Fibroblast of lung (primary cell): ENCODE measurements at regions not wholly inside any gene's neighbourhood (a gene's known extent, or its start where the extent isn't known, plus 50 kb on each side); places are given as distances from the start of the nearest gene placed in this dataset.

Experiments
- DNase-seq, 2 donors: peaks; one replicate each; pipeline versions ENCODE4 v3.0.0 to v3.0.0-alpha.2; 2010; ENCODE audit warnings: low read depth in 2 of 2
- H2AFZ ChIP-seq: 2 replicates; pipeline ENCODE4 v1.5.1; 2012; ENCODE audit warnings: low read length, control low read depth, inconsistent platforms
- H3K27ac ChIP-seq: 2 replicates; pipeline ENCODE4 v1.5.1; 2011; ENCODE audit warnings: low read length, control low read depth; ENCODE audit not compliant: insufficient read depth
- H3K27me3 ChIP-seq: 2 replicates; pipeline ENCODE4 v1.5.1; 2011; ENCODE audit warnings: mild to moderate bottlenecking, low read length; ENCODE audit not compliant: control insufficient read depth, insufficient read depth
- H3K36me3 ChIP-seq: 2 replicates; pipeline ENCODE4 v1.5.1; 2011; ENCODE audit warnings: low read length; ENCODE audit not compliant: control insufficient read depth, insufficient read depth
- H3K4me1 ChIP-seq: 2 replicates; pipeline ENCODE4 v1.5.1; 2011; ENCODE audit warnings: low read length; ENCODE audit not compliant: control insufficient read depth, insufficient read depth; ENCODE audit errors: extremely low read depth
- H3K4me2 ChIP-seq: 2 replicates; pipeline ENCODE4 v1.5.1; 2011; ENCODE audit warnings: low read length, control low read depth; ENCODE audit not compliant: insufficient read depth; ENCODE audit errors: extremely low read depth
- H3K4me3 ChIP-seq, 4 experiments: fragments of 200-600 bp in 1 of 4; sonication (generic) in 1 of 4; replicated peaks in 1 of 4; 2 replicates each; pipeline ENCODE4 v1.5.1; 2011 to 2016; ENCODE audit warnings: low read length in 4 of 4, low read depth in 3 of 4, mild to moderate bottlenecking in 3 of 4, control low read depth in 2 of 4, inconsistent platforms in 1 of 4, mixed read lengths in 1 of 4; ENCODE audit not compliant: insufficient read depth in 1 of 4; ENCODE audit errors: control extremely low read depth in 1 of 4
- H3K79me2 ChIP-seq: 2 replicates; pipeline ENCODE4 v1.5.1; 2012; ENCODE audit warnings: mild to moderate bottlenecking, low read length, inconsistent platforms; ENCODE audit not compliant: control insufficient read depth, insufficient read depth
- H3K9ac ChIP-seq: 2 replicates; pipeline ENCODE4 v1.5.1; 2011; ENCODE audit warnings: mild to moderate bottlenecking, low read length, control low read depth; ENCODE audit not compliant: insufficient read depth
- H3K9me3 ChIP-seq: 2 replicates; pipeline ENCODE4 v1.5.1; 2012; ENCODE audit warnings: low read depth, low read length; ENCODE audit not compliant: control insufficient read depth, insufficient read depth
- H4K20me1 ChIP-seq: 2 replicates; pipeline ENCODE4 v1.5.1; 2011; ENCODE audit warnings: low read length; ENCODE audit not compliant: control insufficient read depth, insufficient read depth; ENCODE audit errors: extremely low read depth
- EZH2 ChIP-seq: IDR thresholded peaks from 2 replicates; pipeline ENCODE4 v1.5.1; 2012; ENCODE audit warnings: low read length, control low read depth, mild to moderate bottlenecking; ENCODE audit errors: missing control alignments
- TF ChIP-seq, protein P1 (sequence below), 2 donors: IDR thresholded peaks in 1 of 2; conservative IDR thresholded peaks in 1 of 2; 1 replicate in 1 of 2; 2 replicates in 1 of 2; pipeline ENCODE4 v1.5.1; 2011 to 2012; ENCODE audit warnings: low read length in 2 of 2, control low read depth in 1 of 2, inconsistent platforms in 1 of 2, low read depth in 1 of 2, mild to moderate bottlenecking in 1 of 2

DNA sequence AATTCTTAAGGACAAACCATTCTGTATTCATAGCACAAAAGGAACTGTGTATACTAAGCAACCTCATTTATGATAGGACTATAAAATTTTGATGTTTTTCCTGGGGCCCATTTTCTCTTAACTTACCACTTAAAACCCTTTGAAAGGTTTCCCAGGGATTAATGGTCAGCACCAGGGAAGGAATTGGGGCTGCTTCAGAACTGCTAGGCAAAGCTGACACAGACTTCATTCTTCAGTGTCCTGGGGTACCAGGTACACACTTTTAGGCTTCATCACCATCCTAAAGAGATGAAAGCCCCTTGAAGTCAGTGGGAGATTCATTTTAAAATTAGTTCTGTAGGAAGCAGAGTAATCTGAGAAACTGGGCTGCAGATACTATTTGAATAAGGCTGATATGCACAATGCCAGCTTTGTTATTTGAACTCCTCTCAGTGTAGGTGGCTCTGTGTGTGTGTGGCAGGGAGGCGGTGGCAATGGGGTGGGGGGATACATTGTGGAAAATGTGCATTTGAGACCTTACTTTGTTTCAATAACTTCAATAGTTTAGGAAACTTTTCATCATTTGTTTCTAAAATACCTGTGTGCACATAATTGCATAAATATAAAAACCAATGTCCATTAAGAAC lies 329.3 kb upstream of the DCN start:
- Histone ChIP-seq H3K4me2 (no peak overlapping the region), H3K36me3 (no peaks in the 10 kb centered on the region), H4K20me1 (no peaks in the 10 kb centered on the region), H3K27me3 (no peaks in the 10 kb centered on the region), H3K79me2 (no peaks in the 10 kb centered on the region), H3K9ac (no peak overlapping the region), H3K4me1 (no peaks in the 10 kb centered on the region), H3K4me3 (no peak overlapping the region), H3K9me3 (no peaks in the 10 kb centered on the region), H3K27ac (no peak overlapping the region), H2AFZ (no peak overlapping the region)
- TF ChIP-seq EZH2: no peak
- TF ChIP-seq, protein P1, sequence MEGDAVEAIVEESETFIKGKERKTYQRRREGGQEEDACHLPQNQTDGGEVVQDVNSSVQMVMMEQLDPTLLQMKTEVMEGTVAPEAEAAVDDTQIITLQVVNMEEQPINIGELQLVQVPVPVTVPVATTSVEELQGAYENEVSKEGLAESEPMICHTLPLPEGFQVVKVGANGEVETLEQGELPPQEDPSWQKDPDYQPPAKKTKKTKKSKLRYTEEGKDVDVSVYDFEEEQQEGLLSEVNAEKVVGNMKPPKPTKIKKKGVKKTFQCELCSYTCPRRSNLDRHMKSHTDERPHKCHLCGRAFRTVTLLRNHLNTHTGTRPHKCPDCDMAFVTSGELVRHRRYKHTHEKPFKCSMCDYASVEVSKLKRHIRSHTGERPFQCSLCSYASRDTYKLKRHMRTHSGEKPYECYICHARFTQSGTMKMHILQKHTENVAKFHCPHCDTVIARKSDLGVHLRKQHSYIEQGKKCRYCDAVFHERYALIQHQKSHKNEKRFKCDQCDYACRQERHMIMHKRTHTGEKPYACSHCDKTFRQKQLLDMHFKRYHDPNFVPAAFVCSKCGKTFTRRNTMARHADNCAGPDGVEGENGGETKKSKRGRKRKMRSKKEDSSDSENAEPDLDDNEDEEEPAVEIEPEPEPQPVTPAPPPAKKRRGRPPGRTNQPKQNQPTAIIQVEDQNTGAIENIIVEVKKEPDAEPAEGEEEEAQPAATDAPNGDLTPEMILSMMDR (conservative IDR thresholded peaks at IDR 0.05 in 1 of 2, IDR thresholded peaks at IDR 0.05 in 1 of 2; ENCODE audit: low read depth in 1 of 2, low read length in 2 of 2): no peak
- DNase-seq: no peak

DNA sequence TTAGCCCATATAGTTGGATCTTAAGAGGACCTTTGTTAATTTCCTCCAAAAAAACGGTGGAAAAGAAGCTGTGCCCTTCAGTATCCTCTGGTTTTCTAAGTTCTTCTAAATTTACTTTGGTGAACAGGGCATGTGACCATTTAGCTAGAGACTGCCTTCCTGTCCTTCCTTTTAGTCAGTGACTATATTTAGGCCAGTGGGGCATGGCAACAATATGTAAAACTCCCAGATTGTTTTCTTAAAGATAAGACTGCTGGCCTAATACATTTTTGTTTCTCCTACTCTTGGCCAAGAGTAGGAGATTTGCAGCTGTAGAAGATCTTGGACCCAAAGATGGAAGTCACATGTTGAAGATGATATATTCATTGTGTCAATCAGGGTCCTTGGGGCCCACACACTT lies 325.1 kb upstream of the DCN start:
- H2AFZ ChIP-seq: no peak overlapping the region

DNA sequence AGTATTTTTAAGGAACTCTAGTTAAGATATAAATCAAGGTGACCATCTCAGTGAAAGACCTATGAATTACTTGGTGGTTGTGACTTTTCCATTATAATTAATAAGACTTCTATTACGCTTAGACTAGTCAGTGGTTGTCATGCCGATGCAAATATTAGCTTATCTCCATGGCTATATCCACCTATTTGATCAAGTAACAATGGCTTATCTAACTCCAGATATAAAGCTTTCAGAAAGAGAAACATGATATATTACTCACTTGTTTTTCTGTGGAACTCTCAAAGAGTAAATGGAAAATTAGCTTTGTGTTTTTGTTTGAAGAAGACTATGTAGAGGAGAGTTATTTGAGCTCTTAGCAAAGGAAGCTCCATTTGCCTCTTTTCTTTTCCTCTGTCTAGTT lies 323.8 kb upstream of the DCN start:
- Histone ChIP-seq H3K4me1 (no peaks in the 10 kb centered on the region), H3K36me3 (no peaks in the 10 kb centered on the region), H3K9me3 (no peaks in the 10 kb centered on the region), H3K27me3 (no peaks in the 10 kb centered on the region), H3K9ac (no peak overlapping the region), H3K4me2 (no peak overlapping the region), H3K4me3 (no peak overlapping the region), H3K27ac (no peak overlapping the region), H4K20me1 (no peaks in the 10 kb centered on the region), H3K79me2 (no peaks in the 10 kb centered on the region), H2AFZ (no peak overlapping the region)
- TF ChIP-seq, protein P1 (conservative IDR thresholded peaks at IDR 0.05 in 1 of 2, IDR thresholded peaks at IDR 0.05 in 1 of 2; ENCODE audit: low read depth in 1 of 2, low read length in 2 of 2): no peak
- TF ChIP-seq EZH2: no peak
- no peak for DNase-seq

More for the DNA sequence above, 325.1 kb upstream of the DCN start:
- no peaks in the 10 kb centered on the region for H3K79me2 ChIP-seq
- no peak overlapping the region for H3K4me3 ChIP-seq
- H3K9ac ChIP-seq: no peak overlapping the region
- TF ChIP-seq EZH2: no peak
- TF ChIP-seq, protein P1 (conservative IDR thresholded peaks at IDR 0.05 in 1 of 2, IDR thresholded peaks at IDR 0.05 in 1 of 2; ENCODE audit: low read depth in 1 of 2, low read length in 2 of 2): no peak
- DNase-seq: peak; percentile 6 to 41
- no peak overlapping the region for H3K27ac ChIP-seq
- H3K4me1 ChIP-seq: no peaks in the 10 kb centered on the region
- H4K20me1 ChIP-seq: no peaks in the 10 kb centered on the region
- no peak overlapping the region for H3K4me2 ChIP-seq
- no peaks in the 10 kb centered on the region for H3K27me3 ChIP-seq
- no peaks in the 10 kb centered on the region for H3K36me3 ChIP-seq
- H3K9me3 ChIP-seq: no peaks in the 10 kb centered on the region
